A549 (cell line): ENCODE measurements at regions not wholly inside any gene's neighbourhood (a gene's known extent, or its start where the extent isn't known, plus 50 kb on each side); places are given as distances from the start of the nearest gene placed in this dataset.

Experiments used
- ATAC-seq, 2 experiments: fragments of 200-7000 bp in 1 of 2; fragments of >200 bp in 1 of 2; cut with Nextera tagmentation in 1 of 2; cut with Tn5 transposase in 1 of 2; 3 replicates each; pipeline versions ENCODE4 v1.8.0 to v1.9.1; 2018 to 2020; ENCODE audit warnings: mild to moderate bottlenecking in 1 of 2, moderate library complexity in 1 of 2
- CTCF ChIA-PET: fragments of 300-600 bp; sonication (Branson Sonifier 250); formaldehyde crosslinking; extraction: SDS; loops from one replicate; lab custom pipeline; 2021; ENCODE audit warnings: antibody characterized with exemption, inconsistent platforms; lab: Yijun Ruan, JAX
- POLR2A ChIA-PET: fragments of 350-600 bp; formaldehyde crosslinking; extraction: SDS; loops from one replicate; lab custom pipeline; 2021; ENCODE audit warnings: antibody characterized with exemption, inconsistent platforms; lab: Yijun Ruan, JAX
- DNase-seq, 2 experiments: peaks; one replicate each; pipeline versions ENCODE4 v3.0.0 to v3.0.0-alpha.2; 2011 to 2016; ENCODE audit warnings: low read depth in 1 of 2, low spot score in 1 of 2
- FAIRE-seq: peaks from 2 replicates; lab custom pipeline; 2011; peaks lifted over from hg19 to GRCh38; lab: Jason Lieb, UNC
- H3K27ac ChIP-seq, 2 experiments: fragments of >200 bp; sonication (Bioruptor Twin); formaldehyde crosslinking; 3 replicates each; pipeline ENCODE4 v1.5.1; 2016 to 2017
- H3K4me1 ChIP-seq: fragments of >200 bp; sonication (Bioruptor Twin); formaldehyde crosslinking; 3 replicates; pipeline ENCODE4 v1.6.1; 2016
- H3K4me2 ChIP-seq: fragments of >200 bp; sonication (Bioruptor Twin); formaldehyde crosslinking; 3 replicates; pipeline ENCODE4 v1.6.1; 2016
- H3K4me3 ChIP-seq: fragments of >200 bp; sonication (Bioruptor Twin); formaldehyde crosslinking; 3 replicates; pipeline ENCODE4 v1.5.1; 2016
- H3K9me3 ChIP-seq: fragments of >200 bp; sonication (Bioruptor Twin); formaldehyde crosslinking; 3 replicates; pipeline ENCODE4 v1.6.1; 2016
- ATOH8 ChIP-seq: fragments of 250-450 bp; sonication (Bioruptor Pico); IDR thresholded peaks from 2 replicates; pipeline ENCODE4 v1.5.0; 2020; ENCODE audit warnings: low read depth, mild to moderate bottlenecking, moderate library complexity
- BCL3 ChIP-seq: fragments of >200 bp; sonication (Bioruptor Twin); formaldehyde crosslinking; IDR thresholded peaks from 3 replicates; pipeline ENCODE4 v1.6.1; 2016
- CBX2 ChIP-seq: fragments of 200-600 bp; sonication (generic); IDR thresholded peaks from 2 replicates; pipeline ENCODE4 v1.6.1; 2016; ENCODE audit warnings: low read depth, mild to moderate bottlenecking, borderline replicate concordance
- CHD2 ChIP-seq: fragments of 150-350 bp; IDR thresholded peaks from 2 replicates; pipeline ENCODE4 v1.6.1; 2014; ENCODE audit warnings: low read length; ENCODE audit not compliant: partially characterized antibody
- E2F6 ChIP-seq: IDR thresholded peaks from 2 replicates; pipeline ENCODE4 v1.6.1; 2012; ENCODE audit warnings: low read depth, borderline replicate concordance
- EHF ChIP-seq: fragments of 250-450 bp; sonication (Bioruptor Pico); IDR thresholded peaks from 2 replicates; pipeline ENCODE4 v1.5.0; 2020; ENCODE audit warnings: mild to moderate bottlenecking
- ELK1 ChIP-seq: fragments of 150-350 bp; IDR thresholded peaks from 2 replicates; pipeline ENCODE4 v1.6.1; 2014; ENCODE audit warnings: low read depth, mild to moderate bottlenecking, low read length
- FOSL2 ChIP-seq, 2 experiments: fragments of 450-650 bp in 1 of 2; fragments of >200 bp in 1 of 2; sonication (Bioruptor Twin) in 1 of 2; formaldehyde crosslinking; IDR thresholded peaks; 2 replicates each; pipeline versions ENCODE4 v1.5.0 to v1.6.1; 2016 to 2020; ENCODE audit warnings: mild to moderate bottlenecking in 1 of 2, moderate library complexity in 1 of 2
- GATA3 ChIP-seq: IDR thresholded peaks from 2 replicates; pipeline ENCODE4 v1.6.1; 2012; ENCODE audit warnings: borderline replicate concordance
- HES2 ChIP-seq: fragments of >200 bp; sonication (Bioruptor Twin); formaldehyde crosslinking; IDR thresholded peaks from 2 replicates; pipeline ENCODE4 v1.6.1; 2016
- HOXA7 ChIP-seq: fragments of 250-450 bp; sonication (Bioruptor Pico); IDR thresholded peaks from 2 replicates; pipeline ENCODE4 v1.5.0; 2020; ENCODE audit warnings: mild to moderate bottlenecking, moderate library complexity
- KDM5A ChIP-seq: fragments of 200-600 bp; sonication (generic); IDR thresholded peaks from 2 replicates; pipeline ENCODE4 v1.6.1; 2016; ENCODE audit warnings: antibody characterized with exemption, mild to moderate bottlenecking
- MAFK ChIP-seq: fragments of 450-650 bp; IDR thresholded peaks from 2 replicates; pipeline ENCODE4 v1.6.1; 2014; ENCODE audit not compliant: partially characterized antibody
- NFE2L2 ChIP-seq: fragments of 150-350 bp; conservative IDR thresholded peaks from 2 replicates; pipeline ENCODE4 v1.6.1; 2014; ENCODE audit warnings: low read length
- NPAS2 ChIP-seq: fragments of 250-450 bp; sonication (Bioruptor Pico); IDR thresholded peaks from 2 replicates; pipeline ENCODE4 v1.8.0; 2022; ENCODE audit warnings: mild to moderate bottlenecking, moderate library complexity, borderline replicate concordance
- REST ChIP-seq: fragments of 200-600 bp; sonication (generic); IDR thresholded peaks from 2 replicates; pipeline ENCODE4 v1.6.1; 2016; ENCODE audit warnings: antibody characterized with exemption, mild to moderate bottlenecking, moderate library complexity
- WGBS: methylation state at CpG from one replicate; pipeline ENCODE4 v1.1.6; 2017; ENCODE audit errors: missing lambda C conversion rate; 5-methylcytosine and 5-hydroxymethylcytosine counted together

- no peak for FAIRE-seq
- DNase-seq, result no peak
- peaks cover 35% of the 10 kb centered on the region for H3K4me1 ChIP-seq
- peak overlapping the region; percentile 77 for H3K4me2 ChIP-seq
- no peaks in the 10 kb centered on the region for H3K9me3 ChIP-seq
- TF ChIP-seq GATA3, result no peak
- no peak for TF ChIP-seq ELK1
- no peak for TF ChIP-seq NFE2L2
- no peak for TF ChIP-seq NPAS2
- no peak for TF ChIP-seq CHD2
- no peak for TF ChIP-seq FOSL2 (IDR thresholded peaks at IDR 0.05)
- no peak for TF ChIP-seq FOSL2 (CRISPR knock-in tag; IDR thresholded peaks at IDR 0.05)
- TF ChIP-seq REST, result no peak
- TF ChIP-seq EHF, result no peak
- TF ChIP-seq BCL3, result no peak
- no peak for TF ChIP-seq HES2
- TF ChIP-seq MAFK, result no peak
- TF ChIP-seq CBX2, result no peak
- no peak for TF ChIP-seq KDM5A
- TF ChIP-seq E2F6, result no peak
- ChIA-PET POLR2A (no interaction called here), CTCF (no interaction called here)
- WGBS, result 41% methylated on average over 4 of the region's 4 CpGs
- no peak for ATAC-seq
- H3K4me3 ChIP-seq, result no peak overlapping the region
- H3K27ac ChIP-seq, result peak overlapping the region; percentile 54 to 81; a peak in 4 of 6 replicates
Measured at GRCh38 chr12:20000229-20000849, 368.0 kb upstream of the PDE3A start.

GRCh38 chr12:20003252-20003651, 365.1 kb upstream of the PDE3A start:
- POLR2A ChIA-PET, result no interaction called here
- no peaks in the 10 kb centered on the region for H3K9me3 ChIP-seq
- DNase-seq (no peak), FAIRE-seq (no peak), ATAC-seq (no peak)
- H3K4me3 ChIP-seq, result no peak overlapping the region
- CTCF ChIA-PET, result interaction anchor here (0.6 kb wide), 1 partner anchor 455 kb away, joined by 3 read pairs; no protein-coding TSS in a partner anchor
- TF ChIP-seq MAFK, result peak; percentile 96
- no peak for TF ChIP-seq ELK1
- no peak for TF ChIP-seq ATOH8
- no peak for TF ChIP-seq HOXA7 (CRISPR knock-in tag)
- H3K4me2 ChIP-seq, result no peak overlapping the region
- WGBS, result 76% methylated on average over 2 of the region's 2 CpGs
- no peak overlapping the region for H3K27ac ChIP-seq
- H3K4me1 ChIP-seq, result peaks cover 26% of the 10 kb centered on the region
